ENCODE measurements at regions not wholly inside any gene's neighbourhood (a gene's known extent, or its start where the extent isn't known, plus 50 kb on each side); places are given as distances from the start of the nearest gene placed in this dataset.

- Histone ChIP-seq H3K79me2 (ENCODE audit: control insufficient read depth in 1 of 2, insufficient read depth in 2 of 2, low read length in 2 of 2) (no peaks in the 10 kb centered on the region), H3K79me1 (ENCODE audit: low read depth, low read length) (no peaks in the 10 kb centered on the region), H3K23me2 (ENCODE audit: low read depth, low read length) (no peaks in the 10 kb centered on the region), H2BK120ac (replicated peaks; ENCODE audit: low read depth, low read length) (no peak overlapping the region), H2BK20ac (ENCODE audit: low read length) (no peak overlapping the region), H3K36me3 (ENCODE audit: control insufficient read depth in 2 of 4, insufficient read depth in 4 of 4, low read length in 3 of 4) (no peaks in the 10 kb centered on the region), H4K5ac (ENCODE audit: insufficient read length, low read depth, low read length) (no peak overlapping the region), H2BK5ac (ENCODE audit: low read depth, low read length) (no peak overlapping the region), H3K9me3 (ENCODE audit: insufficient read depth in 2 of 2, low read depth in 1 of 2, low read length in 1 of 2) (no peaks in the 10 kb centered on the region), H3K9ac (replicated peaks in 1 of 4; ENCODE audit: extremely low read depth in 1 of 4, low read depth in 3 of 4, low read length in 3 of 4) (no peak overlapping the region), H4K20me1 (replicated peaks in 1 of 2; ENCODE audit: control insufficient read depth in 1 of 2, insufficient read depth in 2 of 2, low read length in 2 of 2) (no peaks in the 10 kb centered on the region), H3K4me2 (ENCODE audit: insufficient read depth in 1 of 2, low read depth in 2 of 2, low read length in 2 of 2) (no peak overlapping the region), H2AFZ (ENCODE audit: low read length) (no peak overlapping the region), H2AK5ac (ENCODE audit: low read depth, low read length) (no peak overlapping the region), H3K23ac (ENCODE audit: insufficient read length) (no peak overlapping the region), H3K27ac (ENCODE audit: low read depth, low read length) (no peak overlapping the region), H3K14ac (ENCODE audit: insufficient read length) (no peak overlapping the region), H3K18ac (ENCODE audit: extremely low read depth, low read length) (no peak overlapping the region), H3K4me1 (replicated peaks in 1 of 4; ENCODE audit: control insufficient read depth in 3 of 4, insufficient read depth in 4 of 4, low read length in 3 of 4) (no peaks in the 10 kb centered on the region), H3K4ac (replicated peaks; ENCODE audit: insufficient read length, low read depth, low read length) (no peak overlapping the region), H3K27me3 (replicated peaks in 1 of 4; ENCODE audit: control insufficient read depth in 3 of 4, extremely low read depth in 1 of 4, insufficient read depth in 3 of 4, low read length in 3 of 4) (no peaks in the 10 kb centered on the region), H2BK15ac (ENCODE audit: low read length) (no peak overlapping the region), H3K56ac (replicated peaks; ENCODE audit: insufficient read length, low read depth, low read length) (no peak overlapping the region), H2BK12ac (ENCODE audit: low read depth, low read length) (no peak overlapping the region), H3K4me3 (ENCODE audit: extremely low read depth in 1 of 4, insufficient read depth in 2 of 4, low read depth in 3 of 4, low read length in 4 of 4) (no peak overlapping the region), H4K8ac (ENCODE audit: extremely low read depth, insufficient read depth, low read length) (no peak overlapping the region), H4K91ac (replicated peaks; ENCODE audit: insufficient read length, low read length) (no peak overlapping the region)
- FAIRE-seq (no peak), DNase-seq (ENCODE audit: low read depth in 1 of 2, low spot score in 2 of 2) (no peak)
- 91% methylated on average over 3 of the region's 3 CpGs; no CpG with 5 or more reads in 1 of the 2 experiments for WGBS, 2 experiments (ENCODE audit: extremely low coverage in 1 of 2, insufficient coverage in 1 of 2, insufficient read length in 1 of 2, insufficient replicate concordance in 2 of 2, low coverage in 1 of 2, low lambda C conversion rate in 2 of 2, missing lambda C conversion rate in 1 of 2)
- TF ChIP-seq GTF2F1 (IDR thresholded peaks at IDR 0.05; ENCODE audit: borderline replicate concordance, low read depth, low read length) (no peak), CEBPB (IDR thresholded peaks at IDR 0.05; ENCODE audit: low read depth, low read length) (peak; percentile 84)
- POLR2A ChIA-PET (ENCODE audit: partially characterized antibody): no interaction called here
- CTCF ChIA-PET (ENCODE audit: partially characterized antibody): interaction anchor here (1.3 to 6.3 kb wide), 2 partner anchors 15 to 443 kb away, joined by 3 to 32 read pairs; no protein-coding TSS in a partner anchor
These were observed 1692.9 kb upstream of the SLC10A2 start for GRCh38 chr13:104759069-104759468.
